Epithelial cell of esophagus (primary cell): ENCODE measurements at regions not wholly inside any gene's neighbourhood (a gene's known extent, or its start where the extent isn't known, plus 50 kb on each side); places are given as distances from the start of the nearest gene placed in this dataset.

Source experiments
- DNase-seq: peaks from one replicate; pipeline ENCODE4 v3.0.0; 2010; ENCODE audit warnings: low read depth
- H3K4me3 ChIP-seq: 2 replicates; pipeline ENCODE4 v1.5.1; 2011; ENCODE audit warnings: mild to moderate bottlenecking, low read length, control low read depth
- CTCF ChIP-seq: IDR thresholded peaks from 2 replicates; pipeline ENCODE4 v1.5.1; 2011; ENCODE audit warnings: low read depth, mild to moderate bottlenecking, low read length, control low read depth, inconsistent platforms; ENCODE audit not compliant: insufficient read depth; ENCODE audit errors: missing control alignments

GRCh38 chr3:72279068-72279604, 494.2 kb upstream of the PROK2 start:
- DNase-seq: no peak
- H3K4me3 ChIP-seq: no peak overlapping the region
- TF ChIP-seq CTCF: no peak

GRCh38 chr3:72278349-72279067, 493.6 kb upstream of the PROK2 start:
- no peak for TF ChIP-seq CTCF
- no peak for DNase-seq
- H3K4me3 ChIP-seq: no peak overlapping the region

GRCh38 chr3:72277710-72278109, 492.8 kb upstream of the PROK2 start:
- TF ChIP-seq CTCF: no peak
- H3K4me3 ChIP-seq: no peak overlapping the region
- DNase-seq: no peak

- no peak for TF ChIP-seq CTCF
- DNase-seq: no peak
- no peak overlapping the region for H3K4me3 ChIP-seq
Measured at GRCh38 chr3:72276806-72277205, 491.9 kb upstream of the PROK2 start.

- DNase-seq: no peak
- TF ChIP-seq CTCF: no peak
- H3K4me3 ChIP-seq: no peak overlapping the region
Measured at GRCh38 chr3:72275331-72275751, 490.4 kb upstream of the PROK2 start.

- TF ChIP-seq CTCF: no peak
- no peak overlapping the region for H3K4me3 ChIP-seq
- peak; percentile 17 for DNase-seq
Measured at GRCh38 chr3:72274493-72275330, 489.8 kb upstream of the PROK2 start.
